HFFc6 (cell line): ENCODE measurements at regions not wholly inside any gene's neighbourhood (a gene's known extent, or its start where the extent isn't known, plus 50 kb on each side); places are given as distances from the start of the nearest gene placed in this dataset.

Source experiments
- DNase-seq: peaks from one replicate; pipeline ENCODE4 v3.0.0-alpha.2; 2018
- H3K27ac Mint-ChIP-seq: 2 replicates; pipeline ENCODE4 v1.8.0; 2020; ENCODE audit warnings: mild to moderate bottlenecking, mixed read lengths
- H3K27me3 Mint-ChIP-seq: 2 replicates; pipeline ENCODE4 v1.8.0; 2021; ENCODE audit warnings: mild to moderate bottlenecking, moderate library complexity, mixed read lengths; ENCODE audit not compliant: insufficient read depth
- H3K36me3 Mint-ChIP-seq: 2 replicates; pipeline ENCODE4 v1.8.0; 2021; ENCODE audit warnings: low read depth, mixed read lengths
- H3K4me1 Mint-ChIP-seq: 2 replicates; pipeline ENCODE4 v1.8.0; 2020; ENCODE audit warnings: low read depth, mixed read lengths
- H3K4me3 Mint-ChIP-seq: 2 replicates; pipeline ENCODE4 v1.8.0; 2020; ENCODE audit warnings: mild to moderate bottlenecking, moderate library complexity, mixed read lengths
- H3K9me3 Mint-ChIP-seq: 2 replicates; pipeline ENCODE4 v1.8.0; 2020; ENCODE audit warnings: mild to moderate bottlenecking, mixed read lengths
- TF ChIP-seq, protein P1 (sequence below): fragments of 200-600 bp; sonication (generic); IDR thresholded peaks from 2 replicates; pipeline ENCODE4 v1.5.0; 2021; ENCODE audit warnings: antibody characterized with exemption, mild to moderate bottlenecking

DNA sequence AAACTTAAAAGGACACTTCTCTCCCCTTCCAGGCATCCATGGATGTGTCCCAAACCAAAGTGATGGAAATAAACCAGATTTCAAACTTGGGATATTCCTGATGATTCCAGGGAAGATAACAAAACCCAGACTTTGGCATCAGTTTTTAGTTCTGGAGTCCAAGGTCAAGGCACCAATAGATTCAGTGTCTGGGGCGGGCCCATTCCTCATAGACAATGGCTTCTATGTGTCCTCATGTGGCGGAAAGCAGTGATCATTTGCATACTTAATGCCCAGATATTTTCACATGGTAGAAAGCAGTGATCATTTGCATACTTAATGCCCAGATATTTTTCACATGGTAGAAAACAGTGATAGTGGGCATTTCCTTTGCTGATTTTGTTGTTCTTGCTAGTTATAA lies 151.4 kb upstream of the DAP start:
- no peak overlapping the region for H3K27ac Mint-ChIP-seq
- H3K9me3 Mint-ChIP-seq, result no peaks in the 10 kb centered on the region
- TF ChIP-seq, protein P1, sequence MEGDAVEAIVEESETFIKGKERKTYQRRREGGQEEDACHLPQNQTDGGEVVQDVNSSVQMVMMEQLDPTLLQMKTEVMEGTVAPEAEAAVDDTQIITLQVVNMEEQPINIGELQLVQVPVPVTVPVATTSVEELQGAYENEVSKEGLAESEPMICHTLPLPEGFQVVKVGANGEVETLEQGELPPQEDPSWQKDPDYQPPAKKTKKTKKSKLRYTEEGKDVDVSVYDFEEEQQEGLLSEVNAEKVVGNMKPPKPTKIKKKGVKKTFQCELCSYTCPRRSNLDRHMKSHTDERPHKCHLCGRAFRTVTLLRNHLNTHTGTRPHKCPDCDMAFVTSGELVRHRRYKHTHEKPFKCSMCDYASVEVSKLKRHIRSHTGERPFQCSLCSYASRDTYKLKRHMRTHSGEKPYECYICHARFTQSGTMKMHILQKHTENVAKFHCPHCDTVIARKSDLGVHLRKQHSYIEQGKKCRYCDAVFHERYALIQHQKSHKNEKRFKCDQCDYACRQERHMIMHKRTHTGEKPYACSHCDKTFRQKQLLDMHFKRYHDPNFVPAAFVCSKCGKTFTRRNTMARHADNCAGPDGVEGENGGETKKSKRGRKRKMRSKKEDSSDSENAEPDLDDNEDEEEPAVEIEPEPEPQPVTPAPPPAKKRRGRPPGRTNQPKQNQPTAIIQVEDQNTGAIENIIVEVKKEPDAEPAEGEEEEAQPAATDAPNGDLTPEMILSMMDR, result no peak
- H3K27me3 Mint-ChIP-seq, result no peaks in the 10 kb centered on the region
- H3K36me3 Mint-ChIP-seq, result peaks cover 7% of the 10 kb centered on the region
- DNase-seq, result no peak
- no peak overlapping the region for H3K4me3 Mint-ChIP-seq
- peaks cover 43% of the 10 kb centered on the region for H3K4me1 Mint-ChIP-seq

DNA sequence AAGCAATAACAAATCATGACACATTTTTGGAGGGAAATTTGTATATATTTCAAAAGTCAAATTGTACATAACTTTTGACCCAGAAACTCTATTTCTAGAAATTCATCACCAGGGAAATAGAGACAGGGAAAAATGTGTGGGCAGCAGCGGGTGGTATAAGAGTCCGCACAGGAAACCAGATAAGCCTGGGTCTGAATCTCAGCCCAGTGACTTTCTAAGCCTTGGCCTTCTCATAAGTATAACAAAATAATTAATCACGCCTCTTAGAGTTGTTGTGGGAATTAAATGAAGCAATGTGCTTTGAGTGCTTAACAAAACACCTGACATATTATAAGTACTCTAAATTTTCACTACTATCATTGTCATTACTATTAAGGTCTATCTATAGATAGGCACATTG lies 149.2 kb upstream of the DAP start:
- no peak overlapping the region for H3K27ac Mint-ChIP-seq
- H3K9me3 Mint-ChIP-seq, result peaks cover 6% of the 10 kb centered on the region; the same call in 1 of the 2 replicates
- no peak overlapping the region for H3K4me3 Mint-ChIP-seq
- TF ChIP-seq, protein P1, result no peak
- H3K4me1 Mint-ChIP-seq, result peaks cover 36% of the 10 kb centered on the region
- peaks cover 11% of the 10 kb centered on the region for H3K36me3 Mint-ChIP-seq
- H3K27me3 Mint-ChIP-seq, result no peaks in the 10 kb centered on the region
- DNase-seq, result no peak

DNA sequence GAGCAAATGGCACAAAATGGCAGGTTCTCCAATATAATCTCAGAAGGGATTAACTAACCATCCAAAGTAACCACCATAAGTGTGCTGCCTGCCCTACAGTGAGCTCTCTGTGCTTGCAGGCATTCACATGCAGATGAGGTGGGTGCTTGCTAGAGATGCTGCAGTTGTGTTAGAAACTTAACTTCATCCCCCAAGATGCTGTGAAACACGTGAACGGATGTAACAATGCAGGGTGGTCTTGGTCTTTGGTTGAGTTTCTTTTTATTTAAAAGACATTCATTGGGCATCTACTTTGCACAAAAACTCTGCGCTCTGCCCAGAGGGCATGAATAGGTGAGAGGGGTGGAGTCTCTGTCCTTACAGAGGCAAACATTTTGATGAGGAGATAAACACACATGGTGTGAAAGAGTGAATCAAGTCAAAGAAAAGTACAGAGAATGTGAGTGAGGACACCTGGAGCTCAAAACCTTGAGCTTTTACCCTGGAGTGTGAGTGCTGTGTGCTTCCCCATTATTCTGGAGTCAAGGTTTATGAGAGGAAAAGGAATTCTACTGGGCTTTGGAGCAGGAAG lies 143.9 kb upstream of the DAP start:
- Mint-ChIP-seq H3K4me1 (peaks cover 42% of the 10 kb centered on the region), H3K27me3 (no peaks in the 10 kb centered on the region), H3K36me3 (peaks cover 4% of the 10 kb centered on the region), H3K9me3 (peaks cover 6% of the 10 kb centered on the region; the same call in 1 of the 2 replicates), H3K27ac (no peak overlapping the region), H3K4me3 (no peak overlapping the region)
- no peak for DNase-seq
- TF ChIP-seq, protein P1, result no peak

DNA sequence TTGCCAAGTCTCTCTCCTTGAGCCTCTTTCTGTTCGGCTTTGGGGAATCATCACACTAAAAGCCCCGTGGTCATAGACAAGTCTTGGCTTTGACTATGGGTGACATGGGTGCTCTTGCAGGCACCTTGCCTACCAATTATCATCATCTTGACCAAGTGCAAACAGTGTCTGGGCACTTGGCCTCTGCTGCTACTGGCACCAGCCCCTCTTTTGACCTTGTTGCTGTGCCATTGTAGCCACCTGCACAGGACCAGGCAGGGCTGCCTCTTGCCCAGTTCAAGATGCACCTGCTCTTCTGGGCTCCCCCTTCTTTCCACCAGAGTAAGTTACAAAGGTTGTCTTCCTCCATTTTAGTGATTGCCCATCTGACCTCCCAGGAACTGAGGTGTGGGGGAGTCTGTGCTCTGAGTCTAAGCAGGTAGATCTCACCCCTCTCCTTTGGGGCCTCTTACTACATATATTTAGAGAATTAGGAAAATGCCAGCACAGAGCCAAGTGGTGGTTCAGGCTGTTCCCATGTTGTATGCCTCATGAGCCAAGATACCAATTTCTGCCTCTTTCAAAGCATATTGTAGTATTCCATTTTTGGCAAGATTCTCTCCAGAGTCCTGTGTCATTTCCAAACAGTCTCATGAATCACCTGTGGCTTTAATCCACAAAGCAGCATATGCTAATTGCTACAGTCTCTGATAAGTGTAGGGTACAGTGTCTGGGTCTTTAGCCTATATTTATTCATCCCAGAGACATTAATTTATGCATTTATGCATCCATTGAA lies 142.9 kb upstream of the DAP start:
- no peak for DNase-seq
- Mint-ChIP-seq H3K36me3 (peaks cover 4% of the 10 kb centered on the region), H3K4me1 (peaks cover 46% of the 10 kb centered on the region), H3K4me3 (no peak overlapping the region), H3K27me3 (no peaks in the 10 kb centered on the region; the same call in 1 of the 2 replicates), H3K9me3 (peaks cover 6% of the 10 kb centered on the region; the same call in 1 of the 2 replicates), H3K27ac (no peak overlapping the region)
- TF ChIP-seq, protein P1, result no peak

DNA sequence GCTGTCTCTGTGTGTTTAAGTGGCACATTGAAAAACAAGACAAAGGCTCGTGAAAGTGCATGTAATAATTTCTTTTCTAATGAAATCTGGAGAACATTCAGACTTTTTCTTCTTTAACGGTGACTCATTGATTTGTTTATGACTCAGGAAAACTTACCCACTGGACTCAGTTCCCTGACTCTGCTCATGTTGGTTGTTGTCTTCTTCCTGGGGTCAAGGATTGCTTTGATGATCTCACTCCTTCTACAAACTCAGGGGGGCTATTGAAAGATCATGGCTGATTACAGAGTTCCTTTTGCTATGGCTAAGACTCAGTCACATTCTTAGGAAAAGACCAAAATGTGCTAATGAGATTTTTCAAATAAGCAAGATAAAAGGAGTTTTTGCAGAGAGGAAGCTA lies 141.1 kb upstream of the DAP start:
- peaks cover 4% of the 10 kb centered on the region; the same call in 1 of the 2 replicates for H3K36me3 Mint-ChIP-seq
- peak overlapping the region; percentile 61 for H3K4me3 Mint-ChIP-seq
- peaks cover 46% of the 10 kb centered on the region for H3K4me1 Mint-ChIP-seq
- peak overlapping the region; percentile 80 for H3K27ac Mint-ChIP-seq
- DNase-seq, result peak; percentile 53
- TF ChIP-seq, protein P1, result no peak
- peaks cover 6% of the 10 kb centered on the region; the same call in 1 of the 2 replicates for H3K9me3 Mint-ChIP-seq
- H3K27me3 Mint-ChIP-seq, result no peaks in the 10 kb centered on the region; the same call in 1 of the 2 replicates
